CD14-positive monocyte (primary cell): ENCODE measurements at regions not wholly inside any gene's neighbourhood (a gene's known extent, or its start where the extent isn't known, plus 50 kb on each side); places are given as distances from the start of the nearest gene placed in this dataset.

Experiments
- DNase-seq, 3 donors: peaks; one replicate each; pipeline ENCODE4 v3.0.0-alpha.2; 2011 to 2022
- H2AFZ ChIP-seq: 2 replicates; pipeline ENCODE4 v1.6.0; 2012; ENCODE audit warnings: mild to moderate bottlenecking, low read depth, low read length, inconsistent platforms; ENCODE audit not compliant: insufficient read depth, poor library complexity, severe bottlenecking
- H3K27ac ChIP-seq, 2 donors: 1 replicate in 1 of 2; 2 replicates in 1 of 2; pipeline ENCODE4 v1.5.1; 2012 to 2013; ENCODE audit warnings: low read length in 2 of 2, control low read depth in 1 of 2, inconsistent platforms in 1 of 2, low read depth in 1 of 2, mild to moderate bottlenecking in 1 of 2
- H3K27me3 ChIP-seq, 2 donors: one replicate each; pipeline versions ENCODE4 v1.6.0 to v1.6.1; 2011 to 2013; ENCODE audit warnings: low read length in 2 of 2; ENCODE audit not compliant: control insufficient read depth in 2 of 2, insufficient read depth in 2 of 2
- H3K36me3 ChIP-seq, 2 donors: replicated peaks in 1 of 2; 1 replicate in 1 of 2; 2 replicates in 1 of 2; pipeline versions ENCODE4 v1.5.1 to v1.6.1; 2012 to 2013; ENCODE audit warnings: low read length in 2 of 2, control low read depth in 1 of 2, inconsistent platforms in 1 of 2, mild to moderate bottlenecking in 1 of 2; ENCODE audit not compliant: insufficient read depth in 2 of 2, control insufficient read depth in 1 of 2
- H3K4me1 ChIP-seq, 2 donors: 1 replicate in 1 of 2; 2 replicates in 1 of 2; pipeline versions ENCODE4 v1.5.1 to v1.6.1; 2012 to 2013; ENCODE audit warnings: low read length in 2 of 2, control low read depth in 1 of 2, inconsistent platforms in 1 of 2, mild to moderate bottlenecking in 1 of 2, moderate library complexity in 1 of 2; ENCODE audit not compliant: insufficient read depth in 2 of 2, control insufficient read depth in 1 of 2
- H3K4me2 ChIP-seq: replicated peaks from 2 replicates; pipeline ENCODE3; 2012; ENCODE audit warnings: low read length, moderate library complexity, mild to moderate bottlenecking; ENCODE audit not compliant: poor library complexity, severe bottlenecking; ENCODE audit errors: extremely low read depth
- H3K4me3 ChIP-seq, 3 experiments: fragments of 200-600 bp in 1 of 3; sonication (generic) in 1 of 3; replicated peaks in 1 of 3; 1 replicate in 2 of 3; 2 replicates in 1 of 3; pipeline ENCODE4 v1.5.1; 2011 to 2013; ENCODE audit warnings: low read length in 3 of 3, mild to moderate bottlenecking in 3 of 3, control low read depth in 2 of 3, low read depth in 2 of 3, inconsistent platforms in 1 of 3, moderate library complexity in 1 of 3
- H3K79me2 ChIP-seq: 2 replicates; pipeline ENCODE4 v1.6.0; 2012; ENCODE audit warnings: mild to moderate bottlenecking, control low read depth, inconsistent platforms, low read length, moderate library complexity; ENCODE audit not compliant: insufficient read depth
- H3K9ac ChIP-seq: 2 replicates; pipeline ENCODE4 v1.6.0; 2017; ENCODE audit warnings: low read length, mild to moderate bottlenecking; ENCODE audit not compliant: insufficient read depth, poor library complexity, severe bottlenecking
- H3K9me3 ChIP-seq, 2 donors: replicated peaks in 1 of 2; 1 replicate in 1 of 2; 2 replicates in 1 of 2; pipeline versions ENCODE4 v1.5.1 to v1.6.1; 2012 to 2013; ENCODE audit warnings: low read length in 2 of 2, control low read depth in 1 of 2; ENCODE audit not compliant: control insufficient read depth in 1 of 2, insufficient read depth in 1 of 2
- H4K20me1 ChIP-seq: 2 replicates; pipeline ENCODE4 v1.6.0; 2012; ENCODE audit warnings: mild to moderate bottlenecking, low read length, control low read depth, moderate library complexity; ENCODE audit not compliant: insufficient read depth
- H3K27ac Mint-ChIP-seq, 7 donors: one replicate each; pipeline ENCODE4 v1.8.0; 2020; ENCODE audit warnings: mild to moderate bottlenecking in 7 of 7, mixed read lengths in 7 of 7, moderate library complexity in 6 of 7, inconsistent platforms in 2 of 7
- H3K27me3 Mint-ChIP-seq, 3 donors: one replicate each; pipeline ENCODE4 v1.8.0; 2021 to 2022; ENCODE audit warnings: low read depth in 3 of 3, mild to moderate bottlenecking in 3 of 3, mixed read lengths in 3 of 3, moderate library complexity in 3 of 3, inconsistent platforms in 1 of 3
- H3K36me3 Mint-ChIP-seq, 2 donors: one replicate each; pipeline ENCODE4 v1.8.0; 2020; ENCODE audit warnings: mixed read lengths in 2 of 2, inconsistent platforms in 1 of 2, mild to moderate bottlenecking in 1 of 2
- H3K4me1 Mint-ChIP-seq: one replicate; pipeline ENCODE4 v1.8.0; 2020; ENCODE audit warnings: mild to moderate bottlenecking, mixed read lengths
- H3K4me3 Mint-ChIP-seq, 2 donors: one replicate each; pipeline ENCODE4 v1.8.0; 2020; ENCODE audit warnings: mild to moderate bottlenecking in 2 of 2, mixed read lengths in 2 of 2, moderate library complexity in 1 of 2
- H3K9me3 Mint-ChIP-seq, 7 donors: one replicate each; pipeline ENCODE4 v1.8.0; 2020 to 2022; ENCODE audit warnings: mixed read lengths in 7 of 7, mild to moderate bottlenecking in 6 of 7, moderate library complexity in 6 of 7, inconsistent platforms in 2 of 7
- WGBS: methylation state at CpG from one replicate; pipeline ENCODE4 v1.1.5; 2013; ENCODE audit warnings: missing lambda C conversion rate; ENCODE audit not compliant: insufficient coverage; 5-methylcytosine and 5-hydroxymethylcytosine counted together
- intact Hi-C, 2 donors: fragments of 100-400 bp; cut with micrococcal nuclease; formaldehyde crosslinking; loops; one replicate each; pipeline versions ENCODE4 v1.15.0 to v1.15.1; 2023
- TF ChIP-seq, protein P1 (sequence below): fragments of 200-600 bp; IDR thresholded peaks from one replicate; pipeline ENCODE4 v1.8.0; 2022; ENCODE audit warnings: antibody characterized with exemption, mild to moderate bottlenecking

DNA sequence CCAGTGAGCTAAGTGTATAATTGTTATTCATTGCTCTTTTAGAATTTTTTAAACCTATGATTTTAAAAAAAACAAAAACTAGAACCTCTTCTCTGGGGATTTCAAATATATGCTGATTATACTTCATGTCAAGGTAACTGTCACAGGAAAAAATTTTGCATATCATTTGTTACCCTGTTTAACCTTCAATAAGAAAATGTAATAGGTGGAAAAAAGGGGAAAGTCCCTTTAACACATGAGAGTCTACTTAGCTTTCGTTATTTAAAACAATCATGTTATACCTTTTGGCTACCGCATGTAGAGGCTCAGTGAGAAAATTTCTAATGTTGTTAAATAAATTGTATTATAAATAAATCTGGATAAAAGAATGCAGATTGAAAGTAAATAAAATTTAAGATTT is 190.1 kb upstream of the AKR1E2 start:
- no peak for DNase-seq
- Mint-ChIP-seq H3K27ac (no peak overlapping the region), H3K27me3 (peaks cover 0 to 1% (median 0%) of the 10 kb centered on the region in 3 donors), H3K4me1 (no peaks in the 10 kb centered on the region), H3K36me3 (no peaks in the 10 kb centered on the region), H3K4me3 (no peak overlapping the region), H3K9me3 (peaks cover 0 to 7% (median 3%) of the 10 kb centered on the region in 7 donors)
- Histone ChIP-seq H3K27me3 (no peaks in the 10 kb centered on the region), H2AFZ (no peak overlapping the region), H3K9me3 (peaks cover 0 to 3% of the 10 kb centered on the region in 2 donors), H3K27ac (no peak overlapping the region), H3K9ac (no peak overlapping the region), H3K4me1 (no peaks in the 10 kb centered on the region), H3K4me3 (no peak overlapping the region), H3K4me2 (no peak overlapping the region), H4K20me1 (no peaks in the 10 kb centered on the region), H3K36me3 (no peaks in the 10 kb centered on the region), H3K79me2 (no peaks in the 10 kb centered on the region)
- intact Hi-C loops = no loop called here
- TF ChIP-seq, protein P1, sequence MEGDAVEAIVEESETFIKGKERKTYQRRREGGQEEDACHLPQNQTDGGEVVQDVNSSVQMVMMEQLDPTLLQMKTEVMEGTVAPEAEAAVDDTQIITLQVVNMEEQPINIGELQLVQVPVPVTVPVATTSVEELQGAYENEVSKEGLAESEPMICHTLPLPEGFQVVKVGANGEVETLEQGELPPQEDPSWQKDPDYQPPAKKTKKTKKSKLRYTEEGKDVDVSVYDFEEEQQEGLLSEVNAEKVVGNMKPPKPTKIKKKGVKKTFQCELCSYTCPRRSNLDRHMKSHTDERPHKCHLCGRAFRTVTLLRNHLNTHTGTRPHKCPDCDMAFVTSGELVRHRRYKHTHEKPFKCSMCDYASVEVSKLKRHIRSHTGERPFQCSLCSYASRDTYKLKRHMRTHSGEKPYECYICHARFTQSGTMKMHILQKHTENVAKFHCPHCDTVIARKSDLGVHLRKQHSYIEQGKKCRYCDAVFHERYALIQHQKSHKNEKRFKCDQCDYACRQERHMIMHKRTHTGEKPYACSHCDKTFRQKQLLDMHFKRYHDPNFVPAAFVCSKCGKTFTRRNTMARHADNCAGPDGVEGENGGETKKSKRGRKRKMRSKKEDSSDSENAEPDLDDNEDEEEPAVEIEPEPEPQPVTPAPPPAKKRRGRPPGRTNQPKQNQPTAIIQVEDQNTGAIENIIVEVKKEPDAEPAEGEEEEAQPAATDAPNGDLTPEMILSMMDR = no peak
- WGBS = no CpG with 5 or more reads among the region's 2 CpGs

DNA sequence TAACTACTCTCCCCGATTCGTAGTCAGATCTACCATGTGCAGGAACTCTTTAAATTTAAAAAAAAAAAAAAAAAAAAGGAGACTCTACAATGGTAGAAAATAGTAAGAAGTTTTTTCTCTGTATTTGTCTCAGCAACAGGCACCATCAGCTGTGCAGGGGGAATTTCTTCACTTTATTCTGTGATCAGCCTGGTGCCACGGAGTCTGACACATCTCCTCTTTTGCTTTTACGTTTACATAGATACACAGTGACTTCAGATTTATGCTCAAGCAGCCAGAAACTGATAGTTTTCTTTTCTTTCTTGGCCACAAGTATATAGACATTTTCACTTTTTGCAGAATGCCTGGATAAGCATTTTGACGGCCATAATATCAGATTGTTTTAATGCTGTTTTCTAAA is 190.6 kb upstream of the AKR1E2 start:
- 90% methylated on average over 2 of the region's 5 CpGs for WGBS
- no peaks in the 10 kb centered on the region for H3K36me3 Mint-ChIP-seq
- no peak overlapping the region for H3K4me3 ChIP-seq

More for the DNA sequence above, 190.6 kb upstream of the AKR1E2 start:
- H3K4me1 Mint-ChIP-seq = no peaks in the 10 kb centered on the region
- Histone ChIP-seq H3K4me1 (no peaks in the 10 kb centered on the region), H3K27ac (no peak overlapping the region), H3K79me2 (no peaks in the 10 kb centered on the region), H3K9me3 (peaks cover 0 to 3% of the 10 kb centered on the region in 2 donors), H3K4me2 (no peak overlapping the region), H4K20me1 (no peaks in the 10 kb centered on the region), H3K9ac (no peak overlapping the region), H3K36me3 (no peaks in the 10 kb centered on the region), H3K27me3 (no peaks in the 10 kb centered on the region), H2AFZ (no peak overlapping the region)
- TF ChIP-seq, protein P1 = no peak
- H3K27ac Mint-ChIP-seq = no peak overlapping the region
- H3K27me3 Mint-ChIP-seq = peaks cover 0 to 1% (median 0%) of the 10 kb centered on the region in 3 donors
- H3K9me3 Mint-ChIP-seq = peaks cover 0 to 8% (median 5%) of the 10 kb centered on the region in 7 donors
- no peak for DNase-seq
- H3K4me3 Mint-ChIP-seq = no peak overlapping the region
- intact Hi-C loops = no loop called here
